HepG2 (cell line): ENCODE measurements at regions not wholly inside any gene's neighbourhood (a gene's known extent, or its start where the extent isn't known, plus 50 kb on each side); places are given as distances from the start of the nearest gene placed in this dataset.

Experiments used
- ATAC-seq: fragments of 200-7000 bp; cut with Tn5 transposase; 3 replicates; pipeline ENCODE4 v1.9.1; 2020; ENCODE audit warnings: mild to moderate bottlenecking, moderate library complexity
- BruUV-seq: library from RNA; stranded (reverse); fragments of 400-500 nt; replicated peaks from 2 replicates; lab custom pipeline; 2021; lab: Mats Ljungman, UMichigan
- CTCF ChIA-PET: fragments of 300-600 bp; formaldehyde crosslinking; extraction: SDS; loops from one replicate; lab custom pipeline; 2021; ENCODE audit warnings: low total read pairs, inconsistent platforms, low intra/inter-chr PET ratio; lab: Yijun Ruan, JAX
- POLR2A ChIA-PET: fragments of 350-600 bp; sonication (Branson Sonifier 250); formaldehyde crosslinking; loops from one replicate; lab custom pipeline; 2020; ENCODE audit warnings: antibody characterized with exemption, inconsistent platforms; lab: Yijun Ruan, JAX
- DNase-seq: peaks from one replicate; pipeline ENCODE4 v3.0.0-alpha.2; 2015; ENCODE audit warnings: low spot score
- FAIRE-seq: peaks from 3 replicates; lab custom pipeline; 2011; peaks lifted over from hg19 to GRCh38; lab: Jason Lieb, UNC
- H2AFZ ChIP-seq: one replicate; pipeline ENCODE4 v1.6.1; 2011; ENCODE audit warnings: low read length, inconsistent platforms
- H3K27ac ChIP-seq: fragments of 300-600 bp; 3 replicates; pipeline ENCODE4 v1.8.0; 2011; ENCODE audit warnings: mixed run types, mild to moderate bottlenecking, mixed read lengths, low read length, inconsistent platforms; ENCODE audit not compliant: insufficient read depth; ENCODE audit errors: extremely low read length
- H3K27me3 ChIP-seq, 2 experiments: fragments of 200-600 bp in 1 of 2; 2 replicates in 1 of 2; 3 replicates in 1 of 2; pipeline versions ENCODE4 v1.6.0 to v1.8.0; 2011; ENCODE audit warnings: low read length in 2 of 2, mild to moderate bottlenecking in 2 of 2, moderate library complexity in 2 of 2, inconsistent platforms in 1 of 2; ENCODE audit not compliant: insufficient read depth in 2 of 2, control insufficient read depth in 1 of 2
- H3K36me3 ChIP-seq, 2 experiments: fragments of 200-600 bp in 1 of 2; replicated peaks in 1 of 2; 2 replicates in 1 of 2; 3 replicates in 1 of 2; pipeline versions ENCODE4 v1.5.1 to v1.8.0; 2011; ENCODE audit warnings: low read length in 2 of 2, inconsistent platforms in 1 of 2; ENCODE audit not compliant: insufficient read depth in 2 of 2, control insufficient read depth in 1 of 2
- H3K4me1 ChIP-seq: 2 replicates; pipeline ENCODE4 v1.5.1; 2012; ENCODE audit warnings: low read length, inconsistent platforms; ENCODE audit not compliant: insufficient read depth
- H3K4me2 ChIP-seq: 2 replicates; pipeline ENCODE4 v1.6.0; 2011; ENCODE audit warnings: low read depth, low read length, inconsistent platforms
- H3K4me3 ChIP-seq, 3 experiments: fragments of 200-600 bp in 1 of 3; sonication (generic), shearing (Covaris generic) in 1 of 3; replicated peaks in 1 of 3; 2 replicates each; pipeline ENCODE4 v1.5.1; 2011 to 2016; ENCODE audit warnings: low read length in 3 of 3, inconsistent platforms in 2 of 3, low read depth in 2 of 3, mild to moderate bottlenecking in 2 of 3, control low read depth in 1 of 3, mixed read lengths in 1 of 3; ENCODE audit not compliant: insufficient read depth in 1 of 3
- H3K79me2 ChIP-seq: one replicate; pipeline ENCODE4 v1.6.1; 2011; ENCODE audit warnings: low read length, inconsistent platforms; ENCODE audit not compliant: insufficient read depth
- H3K9ac ChIP-seq: 2 replicates; pipeline ENCODE4 v1.6.0; 2011; ENCODE audit warnings: mild to moderate bottlenecking, low read depth, low read length, inconsistent platforms; ENCODE audit not compliant: insufficient read depth
- H3K9me3 ChIP-seq: 2 replicates; pipeline ENCODE4 v1.5.1; 2012; ENCODE audit warnings: mild to moderate bottlenecking, low read length
- H4K20me1 ChIP-seq: 2 replicates; pipeline ENCODE4 v1.6.0; 2011; ENCODE audit warnings: inconsistent platforms, mild to moderate bottlenecking, low read length, moderate library complexity; ENCODE audit not compliant: insufficient read depth
- JDP2 ChIP-seq: sonication (generic); formaldehyde crosslinking; IDR thresholded peaks from 2 replicates; pipeline ENCODE4 v1.8.1; 2022; ENCODE audit warnings: missing genetic modification reagents, borderline replicate concordance
- NFYB ChIP-seq: sonication (generic); formaldehyde crosslinking; IDR thresholded peaks from 2 replicates; pipeline ENCODE4 v1.4.0; 2020; ENCODE audit warnings: missing genetic modification reagents
- NR2F6 ChIP-seq, 2 experiments: IDR thresholded peaks; 2 replicates each; pipeline ENCODE4 v1.6.1; 2016; ENCODE audit warnings: antibody characterized with exemption in 1 of 2, mild to moderate bottlenecking in 1 of 2
- ZNF468 ChIP-seq: sonication (generic); formaldehyde crosslinking; IDR thresholded peaks from 2 replicates; pipeline ENCODE4 v1.8.0; 2022; ENCODE audit warnings: mild to moderate bottlenecking, moderate library complexity, missing genetic modification reagents
- ZNF780A ChIP-seq: sonication (generic); formaldehyde crosslinking; IDR thresholded peaks from 2 replicates; pipeline ENCODE4 v1.8.0; 2022; ENCODE audit warnings: mild to moderate bottlenecking, missing genetic modification reagents, moderate library complexity
- WGBS: methylation state at CpG from one replicate; pipeline ENCODE4 v1.1.6; 2017; ENCODE audit warnings: low lambda C conversion rate; 5-methylcytosine and 5-hydroxymethylcytosine counted together
- in situ Hi-C: cut with HindIII; loops from 2 replicates; pipeline ENCODE4 v1.10.0; 2017; ENCODE audit warnings: low pct_unique_long_range_greater_than_20kb; ENCODE audit not compliant: extremely low pct_ligation_motif_present
- intact Hi-C: fragments of 100-400 bp; cut with micrococcal nuclease; formaldehyde crosslinking; loops from one replicate; pipeline ENCODE4 v1.10.0; 2022; ENCODE audit not compliant: unreplicated experiment

- H3K9me3 ChIP-seq, result no peaks in the 10 kb centered on the region
- H3K27ac ChIP-seq, result no peak overlapping the region
- ChIA-PET CTCF (no interaction called here), POLR2A (no interaction called here)
- H3K9ac ChIP-seq, result no peak overlapping the region
- WGBS, result 61% methylated on average over 2 of the region's 2 CpGs
- no peak for DNase-seq
- H3K4me2 ChIP-seq, result no peak overlapping the region
- H3K27me3 ChIP-seq, result peaks cover 0 to 15% of the 10 kb centered on the region in 2 experiments; a peak in 2 of 5 replicates
- H4K20me1 ChIP-seq, result no peaks in the 10 kb centered on the region
- H3K4me3 ChIP-seq, result no peak overlapping the region
- no peak for ATAC-seq
- in situ Hi-C loops, result no loop called here
- no peaks in the 10 kb centered on the region for H3K36me3 ChIP-seq
- TF ChIP-seq JDP2 (CRISPR knock-in tag) (no peak), ZNF468 (CRISPR knock-in tag) (no peak), ZNF780A (CRISPR knock-in tag) (no peak), NFYB (CRISPR knock-in tag) (no peak)
- H2AFZ ChIP-seq, result no peak overlapping the region
- no peaks in the 10 kb centered on the region for H3K4me1 ChIP-seq
- FAIRE-seq, result no peak
- H3K79me2 ChIP-seq, result no peaks in the 10 kb centered on the region
- intact Hi-C loops, result no loop called here
- BruUV-seq, result no TSS peak
These were observed 414.2 kb upstream of the KLF6 start for GRCh38 chr10:4199196-4199595.

GRCh38 chr10:4198216-4198615 lies 413.2 kb upstream of the KLF6 start:
- POLR2A ChIA-PET, result no interaction called here

More at GRCh38 chr10:4198216-4198615, 413.2 kb upstream of the KLF6 start:
- no peaks in the 10 kb centered on the region for H4K20me1 ChIP-seq
- ATAC-seq, result no peak
- peaks cover 0 to 15% of the 10 kb centered on the region in 2 experiments; a peak in 2 of 5 replicates for H3K27me3 ChIP-seq
- no peaks in the 10 kb centered on the region for H3K4me1 ChIP-seq
- 2% methylated on average over 5 of the region's 5 CpGs for WGBS
- H3K9ac ChIP-seq, result no peak overlapping the region
- FAIRE-seq, result no peak
- H3K4me3 ChIP-seq, result no peak overlapping the region
- no peaks in the 10 kb centered on the region for H3K36me3 ChIP-seq
- in situ Hi-C loops, result no loop called here
- H3K9me3 ChIP-seq, result no peaks in the 10 kb centered on the region
- no peak overlapping the region for H3K27ac ChIP-seq
- H2AFZ ChIP-seq, result no peak overlapping the region
- CTCF ChIA-PET, result no interaction called here
- no peak overlapping the region for H3K4me2 ChIP-seq
- no peak for DNase-seq
- TF ChIP-seq NR2F6 (IDR thresholded peaks at IDR 0.05) (no peak), NR2F6 (CRISPR knock-in tag; IDR thresholded peaks at IDR 0.05) (no peak)
- intact Hi-C loops, result no loop called here
- H3K79me2 ChIP-seq, result no peaks in the 10 kb centered on the region
- BruUV-seq, result no TSS peak
